SH-SY5Y (cell line): ENCODE measurements at regions not wholly inside any gene's neighbourhood (a gene's known extent, or its start where the extent isn't known, plus 50 kb on each side); places are given as distances from the start of the nearest gene placed in this dataset.

Source experiments
- GATA2 ChIP-seq: IDR thresholded peaks from 2 replicates; pipeline ENCODE4 v1.6.1; 2011; ENCODE audit warnings: mild to moderate bottlenecking, low read depth, low read length
- GATA3 ChIP-seq: IDR thresholded peaks from 2 replicates; pipeline ENCODE4 v1.6.1; 2011; ENCODE audit warnings: low read depth, mild to moderate bottlenecking, low read length, moderate library complexity

- no peak for TF ChIP-seq GATA3
- no peak for TF ChIP-seq GATA2
Measured at GRCh38 chr16:85506635-85506911, 106.5 kb upstream of the GSE1 start.
